ENCODE measurements at regions not wholly inside any gene's neighbourhood (a gene's known extent, or its start where the extent isn't known, plus 50 kb on each side); places are given as distances from the start of the nearest gene placed in this dataset.
"Not testable (repeated sequence)": the region's sequence is repeated elsewhere in the genome, so short reads cannot be mapped to it uniquely, and the experiment has no call there.

DNA sequence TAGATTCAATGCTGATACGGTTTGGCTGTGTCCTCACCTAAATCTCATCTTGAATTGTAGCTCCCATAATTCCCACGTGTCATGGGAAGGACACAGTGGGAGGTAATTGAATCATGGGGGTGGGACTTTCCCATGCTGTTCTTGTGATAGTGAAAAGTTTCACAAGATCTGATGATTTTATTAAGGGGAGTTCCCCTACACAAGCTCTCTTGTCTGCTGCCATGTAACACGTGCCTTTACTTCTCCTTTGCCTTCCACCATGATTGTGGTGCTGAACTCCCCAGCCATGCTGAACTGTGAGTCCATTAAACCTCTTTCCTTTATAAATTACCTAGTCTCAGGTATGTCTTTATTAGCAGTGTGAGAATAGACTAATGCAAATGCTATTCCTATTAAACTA is 51.2 kb upstream of the GALNT7 start:
- not testable (repeated sequence) for TF ChIP-seq EZH2 (IDR thresholded peaks at IDR 0.05; ENCODE audit: low read length, unreplicated experiment)
- TF ChIP-seq, protein P1, sequence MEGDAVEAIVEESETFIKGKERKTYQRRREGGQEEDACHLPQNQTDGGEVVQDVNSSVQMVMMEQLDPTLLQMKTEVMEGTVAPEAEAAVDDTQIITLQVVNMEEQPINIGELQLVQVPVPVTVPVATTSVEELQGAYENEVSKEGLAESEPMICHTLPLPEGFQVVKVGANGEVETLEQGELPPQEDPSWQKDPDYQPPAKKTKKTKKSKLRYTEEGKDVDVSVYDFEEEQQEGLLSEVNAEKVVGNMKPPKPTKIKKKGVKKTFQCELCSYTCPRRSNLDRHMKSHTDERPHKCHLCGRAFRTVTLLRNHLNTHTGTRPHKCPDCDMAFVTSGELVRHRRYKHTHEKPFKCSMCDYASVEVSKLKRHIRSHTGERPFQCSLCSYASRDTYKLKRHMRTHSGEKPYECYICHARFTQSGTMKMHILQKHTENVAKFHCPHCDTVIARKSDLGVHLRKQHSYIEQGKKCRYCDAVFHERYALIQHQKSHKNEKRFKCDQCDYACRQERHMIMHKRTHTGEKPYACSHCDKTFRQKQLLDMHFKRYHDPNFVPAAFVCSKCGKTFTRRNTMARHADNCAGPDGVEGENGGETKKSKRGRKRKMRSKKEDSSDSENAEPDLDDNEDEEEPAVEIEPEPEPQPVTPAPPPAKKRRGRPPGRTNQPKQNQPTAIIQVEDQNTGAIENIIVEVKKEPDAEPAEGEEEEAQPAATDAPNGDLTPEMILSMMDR (conservative IDR thresholded peaks at IDR 0.05; ENCODE audit: low read depth, low read length): not testable (repeated sequence)

Data from PC-3 (cell line).